ENCODE measurements at regions not wholly inside any gene's neighbourhood (a gene's known extent, or its start where the extent isn't known, plus 50 kb on each side); places are given as distances from the start of the nearest gene placed in this dataset.

- POLR2A ChIA-PET, result no interaction called here
- CTCF ChIA-PET, result no interaction called here
Measured at GRCh38 chr2:57105694-57106093, 921.9 kb downstream of the CCDC85A start.

DNA sequence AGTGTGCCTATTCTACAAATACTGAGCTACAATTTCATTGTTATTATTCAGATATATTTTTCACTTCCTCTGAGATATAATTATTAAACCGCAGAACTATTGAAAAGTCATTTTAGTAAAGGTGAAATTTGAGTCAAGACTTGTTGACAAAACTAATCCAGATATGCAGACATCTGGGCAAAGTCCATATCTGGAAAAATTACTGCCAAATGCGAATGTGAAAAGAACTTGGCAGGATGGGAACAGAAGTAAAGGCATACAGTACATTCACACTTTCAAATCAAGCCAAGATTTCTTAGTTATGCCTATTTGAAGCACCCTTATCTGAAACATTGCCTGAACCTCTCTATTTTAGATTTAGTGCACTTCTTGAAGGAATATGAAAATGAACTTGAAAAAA is 923.6 kb downstream of the CCDC85A start:
- CTCF ChIA-PET, result no interaction called here
- POLR2A ChIA-PET, result no interaction called here

DNA sequence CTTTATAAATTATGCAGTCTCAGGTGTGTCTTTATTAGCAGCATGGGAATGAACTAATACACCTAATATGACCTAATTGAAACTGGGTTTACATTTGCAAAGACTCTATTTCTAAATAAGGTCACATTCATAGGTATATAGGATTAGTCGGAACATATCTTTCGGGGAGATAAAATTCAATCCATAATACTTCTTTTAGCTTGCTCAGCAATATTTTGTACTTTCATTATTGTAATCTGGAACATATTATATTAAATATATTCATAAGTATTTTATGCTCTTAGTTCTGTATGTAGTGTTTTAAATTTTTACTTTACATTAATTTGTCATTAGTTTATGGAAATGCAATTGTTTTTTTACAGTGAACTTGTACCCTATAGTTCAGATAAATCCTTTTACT is 927.7 kb downstream of the CCDC85A start:
- POLR2A ChIA-PET, result no interaction called here
- CTCF ChIA-PET, result no interaction called here

DNA sequence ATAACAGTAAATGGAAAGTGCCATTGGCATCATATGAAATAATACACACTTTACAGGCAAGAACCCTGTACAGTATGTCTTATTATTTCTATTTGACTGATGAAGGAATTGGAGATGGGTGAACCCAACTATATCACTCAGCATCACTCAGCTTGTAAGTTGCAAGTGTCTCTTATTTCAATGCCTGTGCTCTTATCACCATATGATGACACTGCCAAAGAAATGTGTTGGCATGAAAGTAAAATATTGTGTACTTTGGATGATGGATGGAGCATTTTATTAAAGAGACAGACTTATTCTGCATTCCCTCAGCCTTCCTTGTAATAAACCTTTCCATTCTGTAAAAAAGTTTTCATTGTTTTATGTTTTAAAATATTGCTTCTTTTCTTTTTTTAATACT is 927.5 kb upstream of the VRK2 start:
- CTCF ChIA-PET, result no interaction called here
- POLR2A ChIA-PET, result no interaction called here

DNA sequence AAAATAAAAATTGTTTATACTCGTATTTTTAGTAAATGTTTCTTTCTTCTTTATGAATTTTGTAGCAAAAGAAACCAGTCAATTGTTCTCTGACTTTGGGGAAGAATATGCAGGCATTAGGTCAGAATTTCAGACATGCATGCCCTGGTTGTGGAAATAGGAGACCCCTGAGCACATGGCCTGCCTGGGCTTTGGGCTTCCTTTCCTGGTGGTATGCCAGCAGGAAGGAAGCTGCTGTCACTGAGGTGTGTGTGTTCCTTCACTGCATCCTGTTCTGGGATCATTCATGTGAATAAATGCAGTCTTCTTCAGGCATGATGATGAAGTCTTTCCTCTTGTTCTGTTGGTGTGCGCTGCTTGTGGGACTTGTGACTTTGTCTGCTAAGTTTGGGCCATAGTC is 920.2 kb upstream of the VRK2 start:
- POLR2A ChIA-PET, result no interaction called here
- CTCF ChIA-PET, result no interaction called here

GRCh38 chr2:57139179-57139578 is 907.4 kb upstream of the VRK2 start:
- ChIA-PET CTCF (no interaction called here), POLR2A (no interaction called here)

GRCh38 chr2:57141269-57141668 is 905.3 kb upstream of the VRK2 start:
- ChIA-PET POLR2A (no interaction called here), CTCF (no interaction called here)

DNA sequence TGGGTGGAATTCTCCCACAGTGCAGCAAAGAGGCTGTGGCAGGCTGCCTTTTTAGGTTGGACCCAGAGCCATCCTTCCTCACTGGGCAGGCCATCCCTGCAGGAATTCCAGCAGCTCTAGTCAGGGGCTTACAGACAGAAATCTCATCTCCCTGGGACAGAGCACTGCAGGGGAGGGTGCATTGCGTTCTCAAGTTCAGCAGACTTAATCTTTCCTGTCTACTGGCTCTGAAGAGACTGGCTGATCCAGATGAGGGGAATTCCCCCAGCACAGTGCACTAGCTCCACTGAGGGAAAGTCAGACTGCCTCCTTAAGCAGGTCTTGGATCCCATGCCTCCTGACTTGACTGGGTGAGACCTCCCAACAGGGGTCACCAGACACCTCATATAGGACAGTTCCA is 899.7 kb upstream of the VRK2 start:
- POLR2A ChIA-PET, result no interaction called here
- CTCF ChIA-PET, result no interaction called here

DNA sequence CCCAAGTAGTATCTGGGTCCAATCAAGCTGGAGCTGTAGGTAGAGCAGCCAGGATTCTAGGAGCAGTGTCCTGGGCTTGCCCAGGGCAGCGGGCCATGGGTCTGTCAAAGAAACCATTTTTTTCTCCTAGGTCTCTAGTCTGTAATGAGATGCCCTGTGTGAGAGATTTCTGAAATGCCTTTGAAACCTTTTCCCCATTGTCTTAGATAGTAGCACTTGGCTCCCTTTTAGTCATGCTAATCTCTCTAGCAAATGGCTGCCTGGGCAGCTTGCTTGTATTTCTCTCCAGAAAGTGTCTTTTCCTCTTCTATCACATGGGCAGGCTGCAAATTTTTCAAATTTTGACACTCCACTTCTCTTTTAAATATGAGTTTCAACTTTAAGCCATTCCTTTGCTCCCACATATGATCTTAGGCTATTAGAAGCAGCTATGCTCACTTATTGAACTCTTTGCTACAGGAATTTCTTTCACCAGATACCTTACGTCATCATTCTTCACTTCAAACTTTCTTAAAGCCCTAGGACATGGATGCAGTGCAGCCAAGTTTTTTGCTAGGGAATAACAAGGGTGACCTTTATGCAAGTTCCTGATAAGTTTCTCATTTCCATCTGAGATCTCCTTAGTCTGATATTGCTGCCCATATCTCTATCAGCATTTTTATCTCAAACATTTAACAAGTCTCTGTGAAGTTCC is 890.2 kb upstream of the VRK2 start:
- ChIA-PET CTCF (no interaction called here), POLR2A (no interaction called here)

DNA sequence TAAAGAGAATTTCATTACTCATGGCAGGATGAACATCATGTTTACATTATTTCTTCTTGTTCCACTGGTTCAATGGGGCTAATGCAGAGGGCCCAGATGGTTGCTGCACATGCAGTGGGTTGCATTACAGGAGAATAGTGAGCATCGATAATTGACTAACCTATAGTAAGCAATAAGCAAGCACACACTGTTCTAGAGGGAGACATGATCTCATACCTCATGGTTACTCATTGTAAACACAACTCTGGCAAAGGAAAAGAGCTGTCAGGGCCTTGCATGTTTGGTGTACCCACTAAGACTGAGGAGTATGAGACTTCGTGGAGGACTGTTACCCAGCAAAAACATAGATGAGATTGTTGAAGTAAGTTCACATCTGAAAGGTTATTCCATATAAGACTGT is 885.6 kb upstream of the VRK2 start:
- CTCF ChIA-PET, result no interaction called here
- POLR2A ChIA-PET, result no interaction called here

DNA sequence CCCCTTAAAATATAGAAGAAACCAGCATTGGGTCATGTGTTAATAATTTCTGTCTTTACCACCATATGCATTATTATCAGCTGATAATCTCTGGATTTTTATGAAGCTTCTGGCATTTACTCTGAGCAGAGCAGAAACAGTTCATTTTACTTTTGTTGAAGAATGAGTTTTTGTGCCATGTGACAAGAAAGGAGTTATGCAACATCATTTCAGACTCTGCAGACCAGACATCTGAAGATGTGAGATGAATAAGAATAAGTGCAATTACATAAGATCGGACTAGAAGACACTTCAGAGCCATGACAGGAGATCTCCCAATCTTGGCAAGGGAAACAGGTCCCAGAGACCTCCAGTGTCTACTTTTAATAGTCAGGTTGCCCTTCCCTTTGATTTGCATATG is 869.4 kb upstream of the VRK2 start:
- ChIA-PET CTCF (no interaction called here), POLR2A (no interaction called here)

- POLR2A ChIA-PET, result no interaction called here
- CTCF ChIA-PET, result no interaction called here
Measured at GRCh38 chr2:57180042-57180567, 866.5 kb upstream of the VRK2 start.

DNA sequence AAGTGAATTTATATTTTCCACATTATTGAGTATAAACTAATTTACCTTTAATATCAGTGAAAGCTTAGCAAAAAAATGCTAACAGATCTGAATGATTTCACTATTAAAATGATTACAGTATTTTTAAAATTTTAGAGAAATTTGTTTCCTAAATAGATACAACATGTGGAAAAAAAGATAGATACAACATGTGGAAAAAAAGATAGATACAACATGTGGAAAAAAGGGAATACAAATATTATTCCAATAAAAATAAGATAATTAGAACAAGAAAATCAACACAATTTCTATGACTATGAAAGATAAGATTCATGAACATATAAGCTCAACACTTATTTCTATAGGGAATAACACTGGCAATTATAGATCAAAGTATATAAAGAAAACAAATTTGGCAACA is 865.9 kb upstream of the VRK2 start:
- POLR2A ChIA-PET, result no interaction called here

DNA sequence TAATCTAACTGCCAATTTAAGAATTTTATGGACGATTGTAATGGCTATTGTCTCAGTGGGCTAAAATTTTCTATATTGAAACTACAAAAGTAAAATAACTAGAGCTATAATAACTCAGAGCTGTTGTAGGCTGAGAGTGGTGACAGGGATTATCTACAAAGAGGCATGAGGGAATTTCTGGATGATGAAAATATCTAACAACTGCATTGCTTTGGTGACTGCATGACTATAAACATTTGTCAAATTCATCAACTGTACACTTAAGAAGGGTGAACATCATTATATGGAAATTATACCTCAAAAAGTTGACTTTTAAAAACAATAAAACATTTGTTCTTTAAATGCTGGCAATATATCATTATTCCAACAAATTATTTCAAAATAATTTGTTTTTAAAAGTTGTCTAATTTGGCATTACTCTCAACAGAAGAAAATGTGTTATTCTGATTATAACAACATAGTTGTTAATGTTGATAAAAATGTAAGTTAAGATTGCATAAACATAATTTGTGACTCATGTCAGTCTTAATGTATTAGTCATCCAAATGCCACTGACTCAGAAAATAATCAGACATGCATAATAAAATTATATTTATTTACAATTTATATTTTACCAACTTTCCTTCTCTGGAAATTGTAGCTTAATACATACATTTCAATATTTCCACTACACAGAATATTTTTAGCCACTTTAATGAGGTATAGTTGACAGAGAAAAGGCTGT is 865.1 kb upstream of the VRK2 start:
- POLR2A ChIA-PET, result no interaction called here
- CTCF ChIA-PET, result no interaction called here

More for the DNA sequence above, 865.9 kb upstream of the VRK2 start:
- CTCF ChIA-PET, result no interaction called here

DNA sequence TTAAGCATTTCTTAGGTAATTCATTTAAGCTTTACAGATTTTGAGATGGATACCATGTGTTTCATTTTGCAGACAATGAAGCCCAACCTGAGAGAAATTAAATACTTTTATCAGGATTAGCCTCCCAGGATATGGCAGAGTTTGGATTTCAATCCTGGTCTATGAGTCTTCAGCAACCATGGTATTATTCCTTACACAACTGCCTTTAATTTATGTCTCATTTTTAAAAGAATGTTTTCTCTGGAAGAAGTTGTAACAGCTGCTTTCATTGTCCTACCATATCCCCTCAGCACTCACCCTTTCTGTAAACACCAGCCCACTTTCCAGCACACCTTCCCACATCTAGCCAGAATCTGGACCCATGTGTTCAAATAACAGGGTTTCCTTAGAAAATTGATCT is 863.7 kb upstream of the VRK2 start:
- ChIA-PET CTCF (no interaction called here), POLR2A (no interaction called here)

- ChIA-PET POLR2A (no interaction called here), CTCF (no interaction called here)
Measured at GRCh38 chr2:57185568-57185967, 861.0 kb upstream of the VRK2 start.

DNA sequence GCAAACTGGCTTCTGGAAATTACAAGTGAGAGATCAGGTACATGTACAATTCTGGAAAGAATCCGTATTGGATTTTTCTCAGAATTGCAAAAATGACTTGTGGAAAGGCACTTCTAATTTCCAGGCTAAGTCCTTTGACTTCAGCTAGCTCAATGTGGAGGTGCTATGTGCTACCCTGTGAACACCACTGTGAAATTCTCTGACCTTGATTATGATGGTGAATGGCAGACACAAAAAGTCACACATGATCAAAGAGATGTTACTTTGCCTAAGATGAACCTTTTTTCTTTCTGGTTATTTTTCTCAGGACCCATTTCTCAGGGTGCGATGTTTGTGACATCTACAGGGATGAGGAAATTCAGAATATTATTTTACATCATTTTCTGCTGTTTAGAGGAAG is 856.6 kb upstream of the VRK2 start:
- CTCF ChIA-PET, result no interaction called here
- POLR2A ChIA-PET, result no interaction called here

- POLR2A ChIA-PET, result no interaction called here
- CTCF ChIA-PET, result no interaction called here
Measured at GRCh38 chr2:57199663-57200062, 846.9 kb upstream of the VRK2 start.

GRCh38 chr2:57204364-57204763 is 842.2 kb upstream of the VRK2 start:
- POLR2A ChIA-PET, result no interaction called here
- CTCF ChIA-PET, result no interaction called here

GRCh38 chr2:57205241-57205640 is 841.4 kb upstream of the VRK2 start:
- ChIA-PET POLR2A (no interaction called here), CTCF (no interaction called here)

DNA sequence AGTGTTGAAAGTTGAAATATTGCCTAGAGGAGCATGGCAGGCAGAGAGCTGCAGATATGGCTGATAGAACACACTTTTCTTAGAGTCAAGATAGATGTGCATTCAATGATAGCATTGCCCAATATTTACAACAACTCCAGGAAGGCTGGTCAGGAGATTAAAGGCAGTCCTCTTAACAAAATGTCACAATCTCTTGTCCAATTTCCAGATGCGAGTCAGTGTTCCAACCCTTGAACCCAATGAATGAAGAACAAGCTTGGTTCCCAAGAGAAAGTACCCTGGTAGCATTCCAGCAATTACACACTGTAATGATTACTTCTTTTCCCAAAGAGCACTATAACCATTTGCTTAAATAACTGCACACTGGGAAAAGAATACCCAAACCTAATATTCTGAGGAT is 839.4 kb upstream of the VRK2 start:
- CTCF ChIA-PET, result no interaction called here
- POLR2A ChIA-PET, result no interaction called here

DNA sequence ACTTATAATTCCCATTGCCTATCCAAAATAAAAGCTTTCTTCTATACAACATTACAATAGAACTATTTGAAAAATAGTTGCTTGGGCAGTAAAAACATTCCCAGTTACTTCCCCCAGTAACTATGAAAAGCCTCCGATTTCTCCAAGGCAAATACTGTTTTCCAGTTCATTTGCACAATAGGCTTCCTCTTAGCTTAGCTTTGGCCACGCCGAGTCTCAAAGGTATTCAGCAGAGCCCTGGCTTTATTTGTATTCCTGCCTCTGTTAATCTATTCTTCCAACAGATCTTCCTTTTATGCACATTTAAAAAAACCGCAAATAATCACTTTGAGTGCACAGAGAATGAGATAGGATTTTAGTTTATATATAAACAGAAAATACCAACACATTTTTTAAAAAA is 836.8 kb upstream of the VRK2 start:
- POLR2A ChIA-PET, result no interaction called here
- CTCF ChIA-PET, result no interaction called here

All from activated CD8-positive, alpha-beta memory T cell treated with anti-CD3 and anti-CD28 coated beads for 36 hours (primary cell).